AG04450 (cell line): ENCODE measurements at regions not wholly inside any gene's neighbourhood (a gene's known extent, or its start where the extent isn't known, plus 50 kb on each side); places are given as distances from the start of the nearest gene placed in this dataset.

Source experiments
- CTCF ChIA-PET: fragments of 300-600, 350-600 bp; formaldehyde crosslinking; extraction: SDS; loops from one replicate; lab custom pipeline; 2022; ENCODE audit warnings: antibody characterized with exemption, inconsistent platforms; lab: Charles Lee
- POLR2A ChIA-PET: fragments of 350-600 bp; formaldehyde crosslinking; extraction: SDS; loops from one replicate; lab custom pipeline; 2021; ENCODE audit warnings: antibody characterized with exemption, inconsistent platforms; lab: Yijun Ruan, JAX
- DNase-seq: peaks from one replicate; pipeline ENCODE4 v3.0.0-alpha.2; 2011; ENCODE audit warnings: low read depth, low spot score
- H3K27ac ChIP-seq: one replicate; pipeline ENCODE4 v1.5.1; 2012; ENCODE audit warnings: low read depth, low read length, control low read depth
- H3K27me3 ChIP-seq: one replicate; pipeline ENCODE4 v1.6.0; 2012; ENCODE audit warnings: low read length; ENCODE audit not compliant: control insufficient read depth, insufficient read depth
- H3K4me3 ChIP-seq: 2 replicates; pipeline ENCODE4 v1.5.1; 2011; ENCODE audit warnings: mild to moderate bottlenecking, low read depth, low read length, control low read depth
- H3K9me3 ChIP-seq: 2 replicates; pipeline ENCODE4 v1.5.1; 2012; ENCODE audit warnings: low read length; ENCODE audit not compliant: control insufficient read depth, insufficient read depth
- TF ChIP-seq, protein P1 (sequence below): IDR thresholded peaks from 2 replicates; pipeline ENCODE4 v1.5.1; 2011; ENCODE audit warnings: low read depth, low read length, control low read depth, inconsistent platforms

DNA sequence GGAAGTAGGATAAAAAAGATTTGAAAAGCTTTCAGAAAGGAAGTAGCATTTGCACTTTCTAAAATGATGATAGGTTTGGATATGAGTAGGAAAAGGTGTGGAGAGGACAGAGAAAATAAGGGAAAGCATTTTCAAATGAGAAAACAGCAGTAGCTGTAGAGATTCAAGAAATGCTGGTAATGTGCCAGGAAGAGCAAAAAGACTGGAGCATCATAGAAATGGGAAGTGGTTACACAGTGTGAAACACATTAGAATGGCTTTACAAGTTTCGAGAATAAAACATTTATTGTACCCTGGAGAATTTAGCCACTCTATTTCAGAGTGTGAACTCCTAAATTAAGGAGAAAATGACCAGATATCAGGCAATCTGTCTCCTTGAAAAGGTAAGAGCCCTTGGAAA, 108.3 kb upstream of the CHL1 start:
- CTCF ChIA-PET, result no interaction called here

DNA sequence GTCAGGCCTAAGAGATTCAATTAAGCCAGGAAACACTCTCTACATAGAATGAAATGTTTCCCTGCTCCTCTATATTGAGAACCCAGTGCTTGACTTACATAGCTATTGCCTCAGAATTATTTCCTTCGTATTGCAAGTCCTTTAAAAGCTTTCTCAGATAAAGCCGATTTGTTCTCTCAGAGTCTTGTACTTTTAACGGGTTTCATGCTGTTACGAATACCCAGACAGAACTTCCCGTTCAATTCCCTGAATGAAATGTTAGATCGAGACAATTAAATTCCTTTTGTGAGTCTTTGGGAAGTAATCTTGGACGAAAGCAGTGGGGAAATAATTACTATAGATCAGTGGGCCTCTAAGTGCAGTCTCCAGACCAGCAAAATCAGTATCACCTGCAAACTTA, 102.8 kb upstream of the CHL1 start:
- Histone ChIP-seq H3K27me3 (no peaks in the 10 kb centered on the region), H3K9me3 (no peaks in the 10 kb centered on the region), H3K27ac (no peak overlapping the region), H3K4me3 (no peak overlapping the region)
- ChIA-PET CTCF (interaction anchor here (1.1 kb wide), 1 partner anchor 260 kb away, joined by 6 read pairs; no protein-coding TSS in a partner anchor), POLR2A (no interaction called here)
- TF ChIP-seq, protein P1, sequence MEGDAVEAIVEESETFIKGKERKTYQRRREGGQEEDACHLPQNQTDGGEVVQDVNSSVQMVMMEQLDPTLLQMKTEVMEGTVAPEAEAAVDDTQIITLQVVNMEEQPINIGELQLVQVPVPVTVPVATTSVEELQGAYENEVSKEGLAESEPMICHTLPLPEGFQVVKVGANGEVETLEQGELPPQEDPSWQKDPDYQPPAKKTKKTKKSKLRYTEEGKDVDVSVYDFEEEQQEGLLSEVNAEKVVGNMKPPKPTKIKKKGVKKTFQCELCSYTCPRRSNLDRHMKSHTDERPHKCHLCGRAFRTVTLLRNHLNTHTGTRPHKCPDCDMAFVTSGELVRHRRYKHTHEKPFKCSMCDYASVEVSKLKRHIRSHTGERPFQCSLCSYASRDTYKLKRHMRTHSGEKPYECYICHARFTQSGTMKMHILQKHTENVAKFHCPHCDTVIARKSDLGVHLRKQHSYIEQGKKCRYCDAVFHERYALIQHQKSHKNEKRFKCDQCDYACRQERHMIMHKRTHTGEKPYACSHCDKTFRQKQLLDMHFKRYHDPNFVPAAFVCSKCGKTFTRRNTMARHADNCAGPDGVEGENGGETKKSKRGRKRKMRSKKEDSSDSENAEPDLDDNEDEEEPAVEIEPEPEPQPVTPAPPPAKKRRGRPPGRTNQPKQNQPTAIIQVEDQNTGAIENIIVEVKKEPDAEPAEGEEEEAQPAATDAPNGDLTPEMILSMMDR, result no peak
- DNase-seq, result no peak

More for the DNA sequence above, 108.3 kb upstream of the CHL1 start:
- TF ChIP-seq, protein P1, result no peak
- no peak overlapping the region for H3K27ac ChIP-seq
- no peak overlapping the region for H3K4me3 ChIP-seq
- no peaks in the 10 kb centered on the region for H3K9me3 ChIP-seq
- no peak for DNase-seq
- POLR2A ChIA-PET, result no interaction called here
- H3K27me3 ChIP-seq, result no peaks in the 10 kb centered on the region

DNA sequence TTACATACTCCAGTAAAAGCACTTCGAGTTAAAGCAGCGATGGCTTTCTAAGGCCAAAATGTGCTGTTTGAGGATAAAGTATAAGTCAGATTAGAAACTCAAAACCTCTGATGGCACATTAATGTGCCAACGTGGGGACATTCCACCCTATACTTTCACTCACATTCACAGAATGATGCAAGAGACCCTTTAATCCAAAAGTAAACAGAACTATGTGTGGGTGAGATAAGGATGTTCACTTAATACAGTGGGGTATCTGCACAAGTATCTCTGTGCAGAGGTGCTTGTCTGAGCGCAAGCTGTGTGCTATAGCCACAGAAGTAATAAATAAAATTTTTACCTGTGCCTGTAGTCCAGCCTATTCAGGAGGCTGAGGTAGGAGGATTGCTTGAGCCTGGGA, 100.3 kb upstream of the CHL1 start:
- TF ChIP-seq, protein P1, result no peak
- Histone ChIP-seq H3K4me3 (no peak overlapping the region), H3K27ac (no peak overlapping the region), H3K27me3 (no peaks in the 10 kb centered on the region), H3K9me3 (no peaks in the 10 kb centered on the region)
- POLR2A ChIA-PET, result no interaction called here
- CTCF ChIA-PET, result interaction anchor here (1.6 kb wide), 1 partner anchor 258 kb away, joined by 3 read pairs; no protein-coding TSS in a partner anchor
- no peak for DNase-seq

- no peak overlapping the region for H3K4me3 ChIP-seq
- no peaks in the 10 kb centered on the region for H3K9me3 ChIP-seq
- CTCF ChIA-PET, result interaction anchor here (0.8 to 1.6 kb wide), 2 partner anchors 51 to 257 kb away, joined by 3 read pairs; no protein-coding TSS in a partner anchor
- no peak overlapping the region for H3K27ac ChIP-seq
- no peak for DNase-seq
- no peaks in the 10 kb centered on the region for H3K27me3 ChIP-seq
- POLR2A ChIA-PET, result no interaction called here
- TF ChIP-seq, protein P1, result no peak
These were observed 98.9 kb upstream of the CHL1 start for GRCh38 chr3:97417-98258.

DNA sequence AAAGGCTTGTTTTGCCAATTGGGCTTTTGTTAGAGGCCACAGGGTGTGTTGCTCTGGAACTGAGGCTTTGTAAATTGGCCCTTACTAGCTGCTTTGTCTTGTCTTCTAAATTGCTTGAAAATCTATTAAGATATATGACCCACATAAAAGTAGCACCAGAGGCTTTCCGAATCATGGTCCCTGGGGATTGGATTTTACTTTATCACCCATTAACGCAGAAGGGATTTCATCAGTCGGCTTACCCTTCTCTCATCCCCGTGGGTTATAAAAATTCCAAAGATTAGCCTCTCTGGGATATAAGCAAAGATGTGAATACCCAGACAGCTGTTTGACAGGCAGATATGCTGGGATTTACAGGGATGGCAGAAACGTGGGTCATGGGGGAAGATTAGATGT, 98.3 kb upstream of the CHL1 start:
- POLR2A ChIA-PET, result no interaction called here

More for the DNA sequence above, 98.3 kb upstream of the CHL1 start:
- no peak overlapping the region for H3K27ac ChIP-seq
- CTCF ChIA-PET, result interaction anchor here (0.8 kb wide), 1 partner anchor 50 kb away, joined by 3 read pairs; no protein-coding TSS in a partner anchor
- no peaks in the 10 kb centered on the region for H3K9me3 ChIP-seq
- H3K27me3 ChIP-seq, result no peaks in the 10 kb centered on the region
- TF ChIP-seq, protein P1, result no peak
- no peak for DNase-seq
- no peak overlapping the region for H3K4me3 ChIP-seq
